Lower leg skin (tissue), 3 donors: ENCODE measurements at regions not wholly inside any gene's neighbourhood (a gene's known extent, or its start where the extent isn't known, plus 50 kb on each side); places are given as distances from the start of the nearest gene placed in this dataset.
"Not testable (repeated sequence)": the region's sequence is repeated elsewhere in the genome, so short reads cannot be mapped to it uniquely, and the experiment has no call there.

Experiments
- POLR2A ChIP-seq, 2 donors: fragments of 450-650 bp; IDR thresholded peaks; one replicate each; pipeline ENCODE4 v1.6.1; 2016 to 2017; ENCODE audit warnings: antibody characterized with exemption in 2 of 2, mild to moderate bottlenecking in 1 of 2, moderate library complexity in 1 of 2
- TF ChIP-seq, protein P1 (sequence below), 3 donors: fragments of 450-650 bp; IDR thresholded peaks; one replicate each; pipeline ENCODE4 v1.5.1; 2016; ENCODE audit warnings: antibody characterized with exemption in 3 of 3, mild to moderate bottlenecking in 3 of 3, moderate library complexity in 2 of 3

DNA sequence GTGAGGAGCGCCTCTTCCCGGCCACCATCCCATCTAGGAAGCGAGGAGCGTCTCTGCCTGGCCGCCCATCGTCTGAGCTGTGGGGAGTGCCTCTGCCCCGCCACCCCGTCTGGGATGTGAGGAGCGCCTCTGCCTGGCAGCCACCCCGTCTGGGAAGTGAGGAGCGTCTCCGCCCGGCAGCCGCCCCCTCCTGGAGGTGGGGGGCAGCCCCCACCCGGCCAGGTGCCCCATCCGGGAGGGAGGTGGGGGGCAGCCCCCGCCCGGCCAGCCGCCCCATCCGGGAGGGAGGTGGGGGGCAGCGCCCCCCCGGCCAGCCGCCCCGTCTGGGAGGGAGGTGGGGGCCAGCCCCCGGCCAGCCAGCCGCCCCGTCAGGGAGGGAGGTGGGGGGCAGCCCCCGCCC lies 75.3 kb upstream of the EHBP1 start:
- not testable (repeated sequence) for TF ChIP-seq POLR2A (IDR thresholded peaks at IDR 0.05)
- TF ChIP-seq, protein P1, sequence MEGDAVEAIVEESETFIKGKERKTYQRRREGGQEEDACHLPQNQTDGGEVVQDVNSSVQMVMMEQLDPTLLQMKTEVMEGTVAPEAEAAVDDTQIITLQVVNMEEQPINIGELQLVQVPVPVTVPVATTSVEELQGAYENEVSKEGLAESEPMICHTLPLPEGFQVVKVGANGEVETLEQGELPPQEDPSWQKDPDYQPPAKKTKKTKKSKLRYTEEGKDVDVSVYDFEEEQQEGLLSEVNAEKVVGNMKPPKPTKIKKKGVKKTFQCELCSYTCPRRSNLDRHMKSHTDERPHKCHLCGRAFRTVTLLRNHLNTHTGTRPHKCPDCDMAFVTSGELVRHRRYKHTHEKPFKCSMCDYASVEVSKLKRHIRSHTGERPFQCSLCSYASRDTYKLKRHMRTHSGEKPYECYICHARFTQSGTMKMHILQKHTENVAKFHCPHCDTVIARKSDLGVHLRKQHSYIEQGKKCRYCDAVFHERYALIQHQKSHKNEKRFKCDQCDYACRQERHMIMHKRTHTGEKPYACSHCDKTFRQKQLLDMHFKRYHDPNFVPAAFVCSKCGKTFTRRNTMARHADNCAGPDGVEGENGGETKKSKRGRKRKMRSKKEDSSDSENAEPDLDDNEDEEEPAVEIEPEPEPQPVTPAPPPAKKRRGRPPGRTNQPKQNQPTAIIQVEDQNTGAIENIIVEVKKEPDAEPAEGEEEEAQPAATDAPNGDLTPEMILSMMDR (IDR thresholded peaks at IDR 0.05), result not testable (repeated sequence)
